Dermis blood vessel endothelial cell (primary cell): ENCODE measurements at regions not wholly inside any gene's neighbourhood (a gene's known extent, or its start where the extent isn't known, plus 50 kb on each side); places are given as distances from the start of the nearest gene placed in this dataset.
A peak's percentile ranks its signal among the peaks of the same experiment; 100 is the strongest.
"Not testable (repeated sequence)": the region's sequence is repeated elsewhere in the genome, so short reads cannot be mapped to it uniquely, and the experiment has no call there.

Experiments used
- DNase-seq: peaks from one replicate; pipeline ENCODE4 v3.0.0; 2010

DNA sequence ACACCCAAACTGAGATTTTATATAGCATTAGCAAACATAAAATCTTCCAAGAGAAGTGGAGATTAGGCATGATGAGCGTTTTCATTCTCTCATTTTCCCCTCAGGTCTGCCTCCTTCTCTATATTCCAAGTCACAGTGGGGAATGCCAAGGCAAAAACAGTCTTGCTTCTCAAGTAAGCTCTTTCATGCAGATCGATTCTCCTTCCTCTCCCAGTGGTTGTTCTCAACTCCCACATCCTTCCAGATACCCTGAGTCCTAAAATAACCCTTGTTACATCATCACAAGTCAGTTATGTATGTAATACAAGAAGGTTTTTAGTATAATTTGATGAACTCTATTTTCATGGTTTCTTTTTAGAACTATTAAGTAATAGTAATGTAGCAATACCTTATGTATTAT lies 150.6 kb downstream of the TXNL1 start:
- no peak for DNase-seq

DNA sequence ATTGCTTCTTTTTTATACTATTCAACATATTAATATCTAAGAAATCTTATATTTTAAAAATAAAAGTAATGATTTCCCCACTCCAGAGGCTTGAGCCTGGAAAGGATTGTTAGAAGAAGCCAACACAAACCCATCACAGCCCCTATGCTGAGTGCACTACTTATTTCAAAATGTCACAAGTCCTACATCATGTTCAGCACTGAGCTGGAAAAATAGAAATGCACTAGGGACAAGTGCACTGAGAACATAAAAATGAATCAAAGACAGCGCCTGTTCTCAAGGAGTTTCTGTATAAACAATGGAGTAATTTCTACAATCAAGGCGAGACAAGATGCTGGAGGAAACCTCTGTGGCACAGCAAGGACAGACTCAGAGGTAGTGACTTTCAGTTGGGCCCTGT lies 155.0 kb downstream of the TXNL1 start:
- DNase-seq, result no peak

DNA sequence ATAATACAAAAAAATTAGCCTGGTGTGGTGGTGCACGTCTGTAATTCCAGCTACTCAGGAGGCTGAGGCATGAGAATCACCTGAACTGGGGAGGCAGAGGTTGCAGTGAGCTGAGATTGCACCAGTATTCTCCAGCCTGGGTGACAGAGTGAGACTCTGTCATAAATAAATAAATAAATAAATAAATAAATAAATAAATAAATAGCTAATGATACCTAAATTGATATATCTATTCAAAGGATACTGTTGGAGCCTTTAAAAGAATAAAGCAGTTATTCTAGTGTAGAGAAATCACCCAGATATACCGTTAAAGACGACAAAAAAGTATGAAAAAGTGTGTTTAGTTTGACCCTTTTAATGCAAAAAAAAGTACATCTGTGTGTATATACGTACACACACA lies 155.6 kb downstream of the TXNL1 start:
- DNase-seq, result not testable (repeated sequence)

DNA sequence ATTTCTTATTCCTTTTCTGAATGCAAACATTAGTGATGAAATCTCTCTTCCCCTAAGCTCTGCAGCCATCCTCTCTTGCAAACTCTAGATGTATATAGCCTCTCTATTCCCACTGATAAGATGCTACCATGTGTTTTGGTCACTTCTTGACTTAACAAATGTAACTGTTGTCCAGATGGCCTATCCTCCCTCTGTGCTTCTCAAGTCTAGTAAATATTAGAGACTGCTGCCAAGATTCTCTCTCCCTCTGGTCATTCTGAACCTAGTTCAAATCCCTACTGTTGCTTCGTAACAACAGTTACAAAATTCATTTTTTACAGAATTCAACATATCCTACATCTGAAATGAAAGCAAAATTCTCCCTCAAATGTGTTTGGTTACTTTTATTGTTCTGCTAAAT lies 156.6 kb downstream of the TXNL1 start:
- DNase-seq, result no peak

DNA sequence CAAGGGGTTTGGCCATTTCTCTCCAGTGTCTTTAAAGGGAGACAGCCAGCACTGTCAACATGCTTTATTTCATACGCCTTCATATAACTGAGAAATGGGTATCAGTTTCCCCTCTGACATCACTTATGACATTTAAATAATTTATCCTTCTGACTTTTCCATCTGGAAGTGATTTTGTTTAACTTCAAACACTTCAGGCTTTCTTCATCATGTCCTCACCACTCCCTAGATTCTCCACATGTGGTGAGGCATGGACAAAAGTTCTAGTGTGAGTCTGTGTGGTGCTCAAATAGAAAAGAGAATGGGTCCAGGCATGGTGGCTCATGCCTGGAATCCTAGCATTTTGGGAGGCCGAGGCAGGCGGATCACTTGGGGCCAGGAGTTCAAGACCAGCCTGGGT lies 158.6 kb downstream of the TXNL1 start:
- DNase-seq, result no peak

DNA sequence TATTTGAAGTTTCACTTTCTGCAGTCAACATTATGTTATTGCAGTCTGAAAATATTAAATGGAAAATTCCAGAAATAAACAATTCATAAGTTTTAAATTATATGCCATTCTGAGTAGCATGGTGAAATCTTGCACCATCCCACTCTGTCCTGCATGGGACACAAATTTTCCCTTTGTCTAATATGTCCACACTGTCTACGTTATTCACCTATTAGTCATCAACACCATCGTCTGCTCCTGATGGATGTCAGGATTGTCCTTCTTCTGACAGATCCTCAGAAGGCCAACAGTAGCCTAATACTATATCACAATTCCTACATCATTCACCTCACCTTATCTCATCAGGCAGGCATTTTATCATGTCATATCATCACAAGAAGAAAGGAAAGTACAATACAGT lies 163.1 kb downstream of the TXNL1 start:
- DNase-seq, result no peak

DNA sequence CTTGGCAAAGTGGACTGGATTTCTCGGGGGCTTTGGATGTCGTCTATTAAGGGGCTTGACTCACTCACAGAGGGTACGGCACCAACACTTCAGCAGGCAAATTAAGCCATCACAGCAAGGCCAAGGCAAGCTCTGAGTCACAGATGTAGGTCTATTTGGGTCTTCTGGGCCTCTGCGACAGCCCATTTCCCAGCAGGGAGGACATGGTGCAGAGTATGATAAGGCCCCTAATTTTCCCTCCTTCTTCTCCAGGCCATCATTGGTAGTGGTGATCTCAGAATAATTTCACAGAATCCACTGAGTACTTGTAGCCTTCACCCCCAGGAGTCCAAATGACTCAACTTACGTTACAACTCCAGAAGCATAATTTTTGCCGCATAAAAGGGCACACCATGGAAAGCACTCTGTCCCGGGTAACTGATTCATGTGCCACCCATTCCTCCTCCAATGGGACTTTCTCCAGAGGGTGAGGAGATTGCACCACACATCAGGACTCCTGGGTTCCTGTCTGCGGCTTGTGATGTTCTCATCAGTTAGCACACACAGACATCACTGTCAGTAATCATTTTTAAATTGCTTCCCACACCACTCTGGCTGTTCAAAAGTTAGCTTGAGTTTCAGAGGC lies 164.9 kb downstream of the TXNL1 start:
- DNase-seq, result no peak

DNA sequence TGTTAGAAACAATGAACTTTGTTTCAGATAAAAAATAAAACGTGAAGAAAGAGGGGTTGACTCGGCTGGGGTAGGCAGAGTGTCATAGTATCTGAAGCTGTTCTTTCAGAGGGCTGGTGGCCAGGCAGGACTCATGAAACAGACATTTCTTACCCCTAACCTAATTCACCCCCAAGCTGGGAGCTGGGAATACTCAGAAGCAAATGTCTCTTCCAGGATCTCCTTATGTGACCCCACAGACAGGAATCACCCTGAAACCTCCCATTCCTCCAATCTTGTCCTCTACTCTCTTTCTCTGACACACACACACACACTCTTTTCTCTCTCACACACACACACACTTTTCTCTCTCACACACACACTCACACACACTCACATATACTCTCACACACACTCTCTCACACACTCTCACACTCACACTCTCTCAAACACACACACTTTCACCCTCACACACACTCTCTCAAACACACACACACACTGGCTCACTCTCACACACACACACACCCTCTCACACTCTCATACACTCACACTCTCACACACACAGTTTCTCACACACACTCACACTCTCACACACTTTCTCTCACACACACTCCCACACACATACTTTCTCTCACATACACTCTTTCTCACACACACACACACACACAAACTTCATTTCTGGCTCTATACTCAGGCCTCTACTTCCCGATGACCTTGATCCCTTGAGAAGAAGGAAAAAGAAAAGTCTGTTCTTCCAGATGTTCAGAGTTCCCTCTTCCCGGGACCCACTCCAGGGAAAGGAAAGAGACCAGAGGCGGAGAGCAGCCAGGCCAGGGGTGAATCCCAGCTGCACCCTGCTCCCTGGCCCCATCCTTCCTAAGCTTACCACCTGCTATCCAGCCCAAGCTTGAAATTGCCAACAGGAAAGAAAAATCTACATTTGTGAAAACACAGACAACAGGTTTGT lies 167.7 kb downstream of the TXNL1 start:
- no peak for DNase-seq

DNA sequence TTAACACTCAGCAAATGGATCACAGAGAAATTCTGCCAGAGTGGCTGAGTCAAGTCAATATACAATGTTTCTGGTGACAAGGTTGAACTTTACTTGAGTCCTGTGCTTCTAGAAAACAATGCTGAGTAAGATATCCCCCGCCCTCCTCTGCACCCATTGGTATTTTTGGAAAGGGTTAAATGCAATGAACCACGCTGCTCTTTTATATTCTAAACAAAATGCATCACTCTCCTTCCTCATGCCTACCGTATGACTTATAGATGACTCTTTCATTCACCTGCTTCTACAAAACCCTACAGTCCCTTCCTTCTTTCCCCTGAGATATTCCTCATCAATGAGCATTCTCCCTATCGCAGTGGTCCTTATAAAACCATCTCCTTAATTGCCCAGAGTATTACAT lies 168.8 kb downstream of the TXNL1 start:
- DNase-seq, result no peak

DNA sequence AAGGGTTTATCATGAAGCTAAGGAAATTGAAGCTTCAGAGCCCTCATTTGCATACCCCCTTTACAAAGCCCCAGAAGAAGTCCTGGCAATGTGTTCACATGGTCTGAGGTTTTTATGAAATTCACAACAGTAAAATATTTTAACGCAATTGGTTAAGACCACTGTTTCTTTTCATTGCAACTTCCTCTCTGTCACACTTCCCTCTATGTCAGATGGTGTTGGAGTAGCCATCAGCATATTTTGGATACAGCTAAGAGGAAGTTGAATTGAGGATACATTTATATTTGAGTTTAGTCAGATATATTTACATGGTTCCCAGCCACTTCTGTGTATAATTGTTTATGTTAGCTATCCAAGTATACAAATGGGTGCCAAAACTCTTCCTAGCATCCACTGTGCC lies 170.0 kb downstream of the TXNL1 start:
- no peak for DNase-seq

DNA sequence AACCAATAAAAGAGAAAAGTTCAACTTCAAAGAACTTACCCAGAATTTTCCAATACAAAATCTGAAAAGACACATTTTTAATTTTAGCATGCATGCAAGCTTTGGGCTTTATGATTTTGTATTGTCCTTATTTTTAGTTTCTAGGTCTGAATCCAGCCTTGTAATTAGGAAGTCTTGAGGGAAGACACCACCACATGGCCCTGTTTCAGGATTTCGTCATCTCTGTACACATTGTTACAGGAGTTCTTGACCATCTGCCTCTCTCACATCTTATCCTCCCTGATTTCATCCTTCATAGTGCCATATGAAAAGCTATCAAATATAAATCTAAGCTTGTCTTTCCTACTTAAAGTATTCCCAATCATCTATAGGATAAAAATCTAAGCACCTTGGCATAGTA lies 176.1 kb downstream of the TXNL1 start:
- no peak for DNase-seq

DNA sequence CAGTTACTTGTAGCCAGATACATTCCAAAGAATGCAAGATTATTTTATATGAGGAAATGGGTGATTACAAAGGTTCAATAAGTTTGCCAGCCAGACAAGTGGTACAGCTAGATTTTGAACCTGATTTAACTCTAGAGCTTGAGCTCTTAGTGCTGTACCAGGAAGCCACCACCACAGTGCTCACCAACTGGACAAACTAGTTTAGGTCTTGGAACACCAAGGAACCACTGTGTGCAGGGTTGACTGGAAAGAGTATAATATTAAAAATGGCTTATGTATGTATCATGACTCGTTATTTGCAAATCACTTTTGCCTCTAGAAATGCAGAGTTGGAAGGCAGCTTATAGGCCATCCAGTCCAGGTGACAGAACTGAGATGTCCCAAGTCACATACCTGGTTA lies 177.2 kb downstream of the TXNL1 start:
- no peak for DNase-seq

DNA sequence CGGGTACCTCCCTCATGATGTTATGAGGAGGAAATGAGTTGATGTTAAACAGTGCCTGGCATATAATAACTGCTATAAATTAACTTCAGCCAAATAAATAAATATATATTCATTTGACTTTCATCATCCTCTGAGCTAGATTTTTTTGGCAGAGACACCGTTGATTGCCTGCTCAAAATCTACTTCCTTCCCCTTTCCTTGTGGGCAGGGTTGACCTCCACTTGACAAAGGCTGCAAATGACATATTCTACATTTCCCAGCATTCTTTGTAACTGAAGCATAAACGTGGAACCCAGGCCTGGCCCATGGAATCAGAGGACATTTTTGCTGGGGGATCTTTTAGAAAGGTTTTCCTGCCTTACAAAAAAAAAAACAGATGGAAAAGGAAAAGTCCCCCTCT lies 177.8 kb downstream of the TXNL1 start:
- no peak for DNase-seq

DNA sequence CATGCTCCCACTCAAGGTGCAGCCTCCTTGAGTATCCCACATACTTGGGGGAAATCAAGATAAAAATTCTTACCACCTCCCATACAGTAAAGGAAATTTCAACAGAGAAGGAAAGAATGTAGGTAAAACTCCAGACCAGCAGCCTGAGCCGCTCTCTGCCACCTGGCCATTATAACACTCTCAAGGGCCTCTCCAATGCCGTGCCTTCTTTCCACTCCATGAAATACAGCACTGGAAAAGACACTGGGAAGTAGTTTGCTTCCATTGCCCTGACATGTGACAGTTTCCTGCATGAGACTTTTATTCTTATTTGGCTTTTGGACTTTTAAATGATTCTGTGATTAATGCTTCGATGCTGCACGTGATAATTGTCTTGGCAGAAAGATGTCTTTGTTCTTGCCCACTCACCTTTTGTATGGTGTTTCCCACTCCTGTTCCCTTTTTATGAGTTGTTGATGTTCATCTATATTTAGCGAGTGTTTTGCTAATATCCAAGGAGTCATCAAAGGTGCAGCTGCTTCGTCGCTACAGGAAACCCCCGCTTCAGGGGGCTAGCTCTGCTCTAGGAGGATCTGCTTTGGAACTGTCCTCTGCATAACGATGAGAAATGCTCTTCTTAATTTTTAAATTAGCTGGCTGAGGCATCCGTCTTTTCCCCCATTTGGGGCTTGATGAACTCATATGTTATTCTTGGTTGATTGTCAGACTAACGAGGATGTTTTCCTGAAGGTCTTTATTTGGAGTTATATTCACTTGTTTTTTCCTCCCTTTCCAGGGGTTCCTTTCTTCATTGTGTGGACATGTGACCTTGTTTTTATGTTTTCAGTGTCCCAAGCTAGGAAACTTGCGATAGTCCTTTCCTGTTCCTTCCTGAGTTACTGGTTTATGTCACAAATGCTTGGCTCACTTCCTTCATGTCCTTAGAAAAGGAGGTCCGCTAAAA lies 179.4 kb downstream of the TXNL1 start:
- DNase-seq, result peak; percentile 84

DNA sequence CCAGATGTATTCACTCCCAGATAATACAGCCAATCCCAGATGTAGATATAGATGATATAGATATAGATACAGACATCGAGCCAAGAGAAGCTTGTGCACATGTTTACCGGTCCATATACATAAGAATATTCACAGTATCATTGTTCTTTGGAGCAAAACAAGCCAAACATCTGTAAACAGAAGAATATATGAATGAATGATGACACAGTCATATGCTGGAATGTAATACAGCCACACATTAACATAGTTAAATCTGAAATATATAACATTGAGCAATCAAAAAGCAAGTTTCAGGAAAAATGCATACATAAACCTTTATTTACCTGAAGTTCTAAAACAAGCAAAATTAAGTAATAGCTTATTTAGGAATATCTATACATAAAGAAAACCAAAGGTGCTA lies 182.5 kb downstream of the TXNL1 start:
- no peak for DNase-seq

DNA sequence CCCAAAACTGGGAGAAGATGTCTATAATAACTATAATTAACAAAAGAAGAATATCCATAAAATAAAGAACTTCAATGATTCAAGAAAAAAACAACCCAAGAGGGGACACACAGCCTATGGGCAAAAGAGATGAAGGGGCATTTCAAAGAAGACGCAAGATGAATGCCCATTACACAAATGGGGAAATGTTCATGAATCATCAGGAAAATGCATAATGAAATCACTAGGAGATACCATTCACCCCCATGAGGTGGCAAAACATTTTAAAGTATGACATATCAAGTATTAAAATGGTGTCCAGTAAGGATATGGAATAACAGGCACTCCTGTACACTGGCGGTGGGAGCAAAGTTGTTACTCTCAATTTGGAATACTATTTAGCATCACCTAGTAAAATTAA lies 183.3 kb downstream of the TXNL1 start:
- no peak for DNase-seq

DNA sequence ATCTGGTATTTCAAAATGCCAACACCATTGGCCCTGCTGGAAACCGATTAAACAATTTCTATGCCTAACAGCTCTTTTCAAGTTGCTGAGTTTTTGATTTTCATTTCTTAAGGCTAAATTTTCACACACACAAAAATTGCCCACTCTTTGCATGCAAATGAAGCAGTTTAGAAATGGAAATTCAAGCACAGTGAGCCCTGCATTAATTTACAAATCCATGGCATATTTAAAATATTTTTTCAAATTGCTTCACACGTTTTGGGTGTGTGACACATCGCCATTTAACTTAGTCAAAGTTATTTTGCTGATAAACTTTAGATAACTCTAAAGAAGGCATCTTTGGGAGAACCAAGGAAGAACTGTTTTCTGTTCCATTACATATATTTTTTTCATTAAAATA lies 184.8 kb downstream of the TXNL1 start:
- DNase-seq, result no peak

DNA sequence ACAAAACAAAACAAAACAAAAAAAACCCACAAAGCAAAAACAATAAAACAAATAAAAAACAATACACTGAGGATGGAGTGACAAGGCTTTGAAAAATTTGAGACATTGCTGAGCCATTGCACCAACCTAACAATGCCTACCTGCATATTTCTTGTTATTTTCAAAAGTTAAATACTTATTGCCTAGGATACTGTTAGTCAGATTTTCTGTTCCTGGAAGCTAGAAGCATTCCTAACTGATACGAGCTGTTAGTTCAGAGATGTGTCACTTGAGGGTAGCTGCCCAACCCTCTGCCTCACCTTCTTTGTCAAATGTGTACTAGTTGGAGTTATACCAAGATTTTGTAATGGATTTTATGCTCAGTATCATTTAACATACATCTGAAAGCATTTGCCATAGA lies 187.2 kb downstream of the TXNL1 start:
- DNase-seq, result no peak

DNA sequence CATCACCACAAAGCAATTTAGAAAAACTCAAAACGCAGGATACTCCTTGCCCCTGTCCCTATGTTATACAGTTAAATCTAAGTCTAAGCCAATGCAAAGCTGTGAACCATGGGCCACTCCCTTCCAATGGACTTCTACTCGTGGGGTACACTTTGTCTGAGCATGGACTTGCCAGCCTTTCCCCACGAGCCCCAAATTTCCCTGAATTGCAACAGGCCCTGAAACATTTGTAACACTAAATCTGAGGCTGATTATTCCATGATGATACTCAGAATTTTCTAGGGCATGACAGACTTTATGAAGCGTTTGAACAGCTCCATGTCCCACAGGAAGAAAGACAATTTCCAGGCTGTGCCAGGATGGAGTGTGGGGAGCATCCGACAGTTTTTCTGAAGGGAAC lies 189.6 kb downstream of the TXNL1 start:
- DNase-seq, result no peak

DNA sequence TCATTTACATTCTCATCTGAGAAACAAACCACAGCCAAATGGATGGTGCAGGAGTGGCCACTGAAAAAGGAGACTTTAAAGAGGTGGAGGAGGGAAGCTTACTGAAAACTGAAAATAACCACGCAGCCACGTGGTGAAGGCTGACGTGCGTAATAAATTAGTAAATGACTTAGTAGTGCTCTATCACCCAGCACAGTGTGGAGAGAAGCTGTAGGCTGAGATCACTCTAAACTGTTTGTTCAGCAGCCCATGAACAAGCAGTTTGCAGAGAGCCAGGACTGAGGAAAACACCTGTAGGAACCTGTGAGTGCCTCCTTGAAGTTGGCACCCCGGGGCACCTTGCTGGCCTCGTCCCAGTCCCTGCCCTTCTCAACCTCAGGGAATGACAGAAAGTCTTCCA lies 193.0 kb downstream of the TXNL1 start:
- DNase-seq, result no peak

DNA sequence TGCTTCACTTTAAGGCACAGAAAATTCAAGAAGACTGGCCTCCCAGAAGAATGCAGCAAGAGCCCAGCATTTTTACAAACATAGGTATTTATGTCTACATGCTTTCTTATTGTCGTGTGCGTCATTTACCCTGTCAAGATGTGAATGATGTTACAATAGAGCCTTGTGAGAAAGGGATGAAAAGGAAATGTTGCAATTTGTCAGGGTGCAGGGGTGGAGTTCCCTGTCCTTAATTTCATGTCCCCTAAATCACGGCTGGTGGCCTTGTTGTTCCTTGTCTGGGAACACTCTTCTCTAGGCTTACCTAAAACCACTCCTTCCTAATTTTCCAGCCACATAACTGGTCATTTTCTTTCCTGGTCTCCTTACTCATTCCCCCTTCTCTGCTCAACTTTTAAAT lies 194.2 kb downstream of the TXNL1 start:
- DNase-seq, result no peak

DNA sequence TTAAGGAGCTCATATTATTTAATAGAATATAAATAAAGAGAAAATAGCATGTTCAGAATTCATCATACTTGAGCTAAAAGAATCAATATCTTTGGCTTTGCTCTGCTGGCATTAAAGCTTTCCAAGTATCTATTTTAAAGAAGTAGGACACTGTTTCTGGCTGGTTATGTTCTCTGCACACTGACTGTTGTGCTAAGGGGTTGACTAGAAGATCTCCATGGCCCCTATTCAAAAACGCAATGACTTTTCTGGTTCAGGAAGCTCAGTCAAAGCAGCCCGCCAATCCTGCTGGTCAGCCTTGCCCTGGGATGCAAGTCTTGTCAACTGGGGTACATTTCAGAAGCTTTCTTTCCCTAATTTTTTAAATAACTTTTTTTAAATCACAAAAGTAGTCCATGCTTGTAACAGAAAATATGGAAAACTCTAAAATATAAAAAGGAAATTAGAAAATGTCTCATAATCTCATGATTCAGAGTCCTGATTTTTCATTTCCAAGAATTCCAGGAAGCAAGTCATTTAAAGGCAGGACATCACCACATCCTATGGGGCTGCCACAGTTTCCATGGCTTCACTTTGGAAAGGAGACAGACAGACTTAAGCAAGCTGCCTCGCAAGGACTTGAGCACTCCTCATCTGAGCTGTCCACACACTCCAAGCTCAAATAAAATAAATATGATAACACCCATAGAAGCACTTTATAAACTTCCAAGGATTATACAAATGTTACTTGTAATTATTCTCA lies 195.1 kb downstream of the TXNL1 start:
- DNase-seq, result peak; percentile 62

DNA sequence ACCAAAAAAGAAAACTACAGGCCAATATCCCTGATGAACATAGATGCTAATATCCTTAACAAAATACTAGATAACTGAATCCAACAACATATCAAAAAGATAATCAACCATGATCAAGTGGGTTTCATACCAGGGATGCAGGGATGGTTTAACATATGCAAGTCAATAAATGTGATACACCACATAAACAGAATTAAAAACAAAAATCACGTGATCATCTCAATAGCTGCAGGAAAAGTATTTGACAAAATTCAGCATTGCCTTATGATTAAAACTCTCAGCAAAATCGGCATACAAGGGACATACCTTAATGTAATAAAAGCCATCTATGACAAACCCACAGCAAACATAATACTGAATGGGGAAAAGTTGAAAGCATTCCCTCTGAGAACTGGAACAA lies 199.9 kb downstream of the TXNL1 start:
- DNase-seq, result not testable (repeated sequence)
